GM18909 (cell line): ENCODE measurements at regions not wholly inside any gene's neighbourhood (a gene's known extent, or its start where the extent isn't known, plus 50 kb on each side); places are given as distances from the start of the nearest gene placed in this dataset.
"Not testable (repeated sequence)": the region's sequence is repeated elsewhere in the genome, so short reads cannot be mapped to it uniquely, and the experiment has no call there.

Experiments
- ATAC-seq: cut with Tn5 transposase; IDR thresholded peaks from one replicate; pipeline ENCODE4 v1.9.1; 2021; ENCODE audit warnings: mild to moderate bottlenecking; ENCODE audit not compliant: unreplicated experiment, poor library complexity

- no peak for ATAC-seq
Measured at GRCh38 chr7:112540839-112541577, 60.2 kb downstream of the LSMEM1 start.

GRCh38 chr7:112546723-112547513, 66.1 kb downstream of the LSMEM1 start:
- ATAC-seq, result no peak

GRCh38 chr7:112547916-112548315, 67.1 kb downstream of the LSMEM1 start:
- ATAC-seq, result no peak

- ATAC-seq, result peak; percentile 88
Measured at GRCh38 chr7:112550468-112551060, 69.8 kb downstream of the LSMEM1 start.

- ATAC-seq, result not testable (repeated sequence)
Measured at GRCh38 chr7:112551521-112551920, 70.7 kb downstream of the LSMEM1 start.

- ATAC-seq, result no peak
Measured at GRCh38 chr7:112554591-112554990, 73.8 kb downstream of the LSMEM1 start.

GRCh38 chr7:112556633-112557032, 75.8 kb downstream of the LSMEM1 start:
- ATAC-seq, result peak; percentile 92

GRCh38 chr7:112566442-112567324, 85.9 kb downstream of the LSMEM1 start:
- ATAC-seq, result no peak

GRCh38 chr7:112567388-112567787, 86.6 kb downstream of the LSMEM1 start:
- ATAC-seq, result no peak

GRCh38 chr7:112571852-112572607, 91.2 kb downstream of the LSMEM1 start:
- no peak for ATAC-seq

- ATAC-seq, result no peak
Measured at GRCh38 chr7:112572669-112573301, 92.0 kb downstream of the LSMEM1 start.

- no peak for ATAC-seq
Measured at GRCh38 chr7:112573302-112574039, 92.7 kb downstream of the LSMEM1 start.

GRCh38 chr7:112575864-112576263, 95.1 kb downstream of the LSMEM1 start:
- no peak for ATAC-seq

GRCh38 chr7:112579388-112579787, 98.6 kb downstream of the LSMEM1 start:
- no peak for ATAC-seq

- no peak for ATAC-seq
Measured at GRCh38 chr7:112580717-112581435, 100.1 kb downstream of the LSMEM1 start.

- ATAC-seq, result no peak
Measured at GRCh38 chr7:112581529-112581928, 100.7 kb downstream of the LSMEM1 start.

- ATAC-seq, result no peak
Measured at GRCh38 chr7:112584290-112584689, 103.5 kb downstream of the LSMEM1 start.

- no peak for ATAC-seq
Measured at GRCh38 chr7:112587504-112587903, 106.7 kb downstream of the LSMEM1 start.
